Liver (tissue), 3 donors: ENCODE measurements at regions not wholly inside any gene's neighbourhood (a gene's known extent, or its start where the extent isn't known, plus 50 kb on each side); places are given as distances from the start of the nearest gene placed in this dataset.

Experiments
- ATF3 ChIP-seq: IDR thresholded peaks from 2 replicates; pipeline ENCODE4 v1.6.1; 2016; ENCODE audit warnings: antibody characterized with exemption
- CTCF ChIP-seq: fragments of 150-350 bp; IDR thresholded peaks from 2 replicates; pipeline ENCODE4 v1.5.1; 2017; ENCODE audit warnings: improper control_type of control experiment, low read depth, low read length; ENCODE audit not compliant: missing input control
- HNF4A ChIP-seq, 2 donors: conservative IDR thresholded peaks; 2 replicates each; pipeline ENCODE4 v1.6.1; 2016; ENCODE audit warnings: antibody characterized with exemption in 2 of 2, mild to moderate bottlenecking in 2 of 2
- MAX ChIP-seq: IDR thresholded peaks from 2 replicates; pipeline ENCODE4 v1.6.1; 2016; ENCODE audit warnings: antibody characterized with exemption
- RAD21 ChIP-seq, 2 donors: IDR thresholded peaks; 2 replicates each; pipeline ENCODE4 v1.6.1; 2016; ENCODE audit warnings: antibody characterized with exemption in 2 of 2, mild to moderate bottlenecking in 2 of 2
- REST ChIP-seq: IDR thresholded peaks from 2 replicates; pipeline ENCODE4 v1.6.1; 2016; ENCODE audit warnings: antibody characterized with exemption, mild to moderate bottlenecking
- YY1 ChIP-seq: IDR thresholded peaks from 2 replicates; pipeline ENCODE4 v1.6.1; 2016; ENCODE audit warnings: antibody characterized with exemption, mild to moderate bottlenecking
- donor health status: healthy.
- donor health status: healthy.

- no peak for TF ChIP-seq CTCF
- no peak for TF ChIP-seq HNF4A (conservative IDR thresholded peaks at IDR 0.05)
- no peak for TF ChIP-seq RAD21 (IDR thresholded peaks at IDR 0.05)
- no peak for TF ChIP-seq REST
- no peak for TF ChIP-seq YY1
- TF ChIP-seq MAX = no peak
- TF ChIP-seq ATF3 = no peak
Measured at GRCh38 chr3:94799420-94800060, 736.7 kb downstream of the NSUN3 start.
